ENCODE measurements at regions not wholly inside any gene's neighbourhood (a gene's known extent, or its start where the extent isn't known, plus 50 kb on each side); places are given as distances from the start of the nearest gene placed in this dataset.

DNA sequence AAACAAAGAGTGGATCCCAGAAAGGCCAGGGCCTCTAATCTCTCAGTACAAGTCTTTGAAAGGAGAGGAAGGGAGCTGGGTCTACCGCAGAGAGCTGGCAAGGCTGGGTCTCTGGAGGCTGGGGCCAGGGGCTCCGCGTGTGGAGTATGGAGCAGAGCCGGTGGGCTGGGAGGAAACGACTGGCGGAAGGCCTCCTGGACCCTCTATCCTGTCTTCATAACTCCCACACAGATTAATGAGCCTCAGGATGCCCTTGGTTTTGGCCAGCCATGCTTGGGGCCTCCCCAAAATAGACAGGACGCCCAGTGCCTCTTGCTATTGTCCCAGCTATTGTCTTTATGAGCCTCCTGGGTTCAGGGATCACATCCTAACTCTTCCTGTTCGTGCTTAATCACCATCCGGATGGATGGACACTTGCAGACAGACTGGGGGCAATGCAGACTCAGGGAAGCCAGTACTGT, 306.4 kb downstream of the DHX35 start:
- no peaks in the 10 kb centered on the region for H3K27me3 ChIP-seq (ENCODE audit: insufficient read depth, low read length)
- H3K4me3 ChIP-seq (ENCODE audit: low read length): no peak overlapping the region
- H3K9me3 ChIP-seq (ENCODE audit: low read depth, low read length): no peaks in the 10 kb centered on the region
- no peaks in the 10 kb centered on the region for H3K4me1 ChIP-seq (ENCODE audit: insufficient read depth, low read length)

DNA sequence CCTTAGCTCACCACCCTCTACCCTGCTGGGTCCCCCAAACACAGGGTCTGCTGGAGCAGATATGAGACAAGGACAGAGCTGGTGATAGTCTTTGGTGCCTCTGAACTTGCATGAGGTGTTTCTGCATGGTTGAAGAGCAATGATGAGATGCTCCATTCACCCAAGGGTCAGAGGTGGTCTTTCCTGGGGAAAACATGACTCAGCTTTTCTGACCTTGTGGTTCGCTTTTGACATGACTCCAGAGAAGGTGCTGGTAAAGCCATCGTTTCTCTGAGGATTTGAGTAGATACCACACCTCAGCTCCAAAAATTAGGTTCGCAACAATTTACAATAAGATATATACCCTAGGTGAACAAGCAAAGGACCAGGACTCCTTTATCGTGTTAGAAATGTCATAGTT, 304.8 kb downstream of the DHX35 start:
- H3K9me3 ChIP-seq (ENCODE audit: low read depth, low read length): no peaks in the 10 kb centered on the region
- no peaks in the 10 kb centered on the region for H3K4me1 ChIP-seq (ENCODE audit: insufficient read depth, low read length)
- no peak overlapping the region for H3K4me3 ChIP-seq (ENCODE audit: low read length)
- no peaks in the 10 kb centered on the region for H3K27me3 ChIP-seq (ENCODE audit: insufficient read depth, low read length)

DNA sequence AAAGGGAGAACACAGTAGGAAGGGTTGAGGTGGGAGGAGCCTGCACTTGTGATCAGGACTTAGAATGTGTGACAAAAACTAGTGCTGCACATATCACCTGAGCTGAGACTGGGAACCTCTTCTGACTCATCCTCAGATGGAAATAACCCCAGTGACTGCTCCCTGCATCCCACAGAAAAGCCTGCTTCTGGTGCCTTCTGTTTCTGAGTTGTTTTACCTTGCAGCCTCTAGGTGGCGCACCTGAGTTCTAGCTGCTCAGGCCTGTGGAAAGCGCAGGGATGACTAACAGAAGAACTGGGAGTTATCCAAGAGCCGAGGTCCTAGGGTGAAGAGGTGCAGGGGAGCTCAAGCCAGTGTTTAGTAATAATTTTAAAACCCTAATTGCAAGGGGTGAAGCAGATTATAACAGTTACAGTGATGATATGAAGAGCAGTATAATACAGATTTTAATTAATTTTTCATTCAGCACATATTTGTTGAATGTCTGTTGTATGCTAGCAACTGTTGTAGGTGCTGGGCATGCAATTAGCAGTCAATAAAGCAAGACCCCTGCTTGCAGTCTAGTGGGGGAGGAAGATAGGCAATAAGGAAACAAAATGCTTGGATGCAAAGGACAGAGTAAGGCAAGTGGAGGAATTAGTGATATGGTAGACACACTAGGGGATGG, 302.5 kb downstream of the DHX35 start:
- H3K9me3 ChIP-seq (ENCODE audit: low read depth, low read length): no peaks in the 10 kb centered on the region

DNA sequence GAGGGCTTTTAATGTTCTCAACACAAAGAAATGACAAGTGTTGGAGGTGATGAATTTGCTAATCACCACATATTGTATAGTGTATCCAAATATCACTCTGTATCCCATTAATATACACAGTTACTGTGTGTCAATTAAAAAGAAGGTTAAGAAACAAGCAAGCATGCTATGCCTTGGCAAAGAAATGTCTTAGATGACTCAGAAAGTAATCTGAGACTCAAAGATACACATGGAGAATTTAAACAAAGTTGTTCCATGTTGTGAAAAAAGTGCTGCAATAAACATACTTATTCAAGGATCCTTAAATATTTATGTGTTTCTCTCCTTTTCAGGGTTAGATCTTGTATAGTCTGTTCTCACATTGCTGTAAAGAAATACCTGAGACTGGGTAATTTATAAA, 300.9 kb downstream of the DHX35 start:
- no peak overlapping the region for H3K4me3 ChIP-seq (ENCODE audit: low read length)
- no peaks in the 10 kb centered on the region for H3K9me3 ChIP-seq (ENCODE audit: low read depth, low read length)
- no peaks in the 10 kb centered on the region for H3K4me1 ChIP-seq (ENCODE audit: insufficient read depth, low read length)
- no peaks in the 10 kb centered on the region for H3K27me3 ChIP-seq (ENCODE audit: insufficient read depth, low read length)

More for the DNA sequence above, 302.5 kb downstream of the DHX35 start:
- Histone ChIP-seq H3K4me3 (ENCODE audit: low read length) (no peak overlapping the region), H3K4me1 (ENCODE audit: insufficient read depth, low read length) (no peaks in the 10 kb centered on the region), H3K27me3 (ENCODE audit: insufficient read depth, low read length) (no peaks in the 10 kb centered on the region)

DNA sequence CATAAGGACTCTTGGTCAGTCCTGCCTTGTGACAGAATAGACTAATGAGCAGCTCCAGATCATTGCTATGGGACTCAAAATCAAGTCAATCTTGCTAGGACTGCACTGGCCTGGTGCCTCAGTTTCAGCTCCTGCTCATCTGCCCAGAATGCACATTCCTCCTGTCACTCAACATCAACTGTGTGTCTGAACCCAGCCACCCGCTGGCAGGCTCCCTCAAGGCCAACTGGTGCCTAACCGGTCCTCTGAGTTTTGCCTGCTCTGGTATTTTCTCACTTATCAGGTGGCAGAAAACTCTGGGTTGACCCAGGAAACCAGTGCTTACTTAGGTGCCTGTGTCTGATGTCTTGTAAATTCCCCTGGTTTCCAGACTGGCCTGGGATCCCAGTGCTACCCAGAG, 297.7 kb downstream of the DHX35 start:
- H3K9me3 ChIP-seq (ENCODE audit: low read depth, low read length): no peaks in the 10 kb centered on the region
- H3K4me1 ChIP-seq (ENCODE audit: insufficient read depth, low read length): no peaks in the 10 kb centered on the region
- H3K4me3 ChIP-seq (ENCODE audit: low read length): no peak overlapping the region
- H3K27me3 ChIP-seq (ENCODE audit: insufficient read depth, low read length): no peaks in the 10 kb centered on the region

DNA sequence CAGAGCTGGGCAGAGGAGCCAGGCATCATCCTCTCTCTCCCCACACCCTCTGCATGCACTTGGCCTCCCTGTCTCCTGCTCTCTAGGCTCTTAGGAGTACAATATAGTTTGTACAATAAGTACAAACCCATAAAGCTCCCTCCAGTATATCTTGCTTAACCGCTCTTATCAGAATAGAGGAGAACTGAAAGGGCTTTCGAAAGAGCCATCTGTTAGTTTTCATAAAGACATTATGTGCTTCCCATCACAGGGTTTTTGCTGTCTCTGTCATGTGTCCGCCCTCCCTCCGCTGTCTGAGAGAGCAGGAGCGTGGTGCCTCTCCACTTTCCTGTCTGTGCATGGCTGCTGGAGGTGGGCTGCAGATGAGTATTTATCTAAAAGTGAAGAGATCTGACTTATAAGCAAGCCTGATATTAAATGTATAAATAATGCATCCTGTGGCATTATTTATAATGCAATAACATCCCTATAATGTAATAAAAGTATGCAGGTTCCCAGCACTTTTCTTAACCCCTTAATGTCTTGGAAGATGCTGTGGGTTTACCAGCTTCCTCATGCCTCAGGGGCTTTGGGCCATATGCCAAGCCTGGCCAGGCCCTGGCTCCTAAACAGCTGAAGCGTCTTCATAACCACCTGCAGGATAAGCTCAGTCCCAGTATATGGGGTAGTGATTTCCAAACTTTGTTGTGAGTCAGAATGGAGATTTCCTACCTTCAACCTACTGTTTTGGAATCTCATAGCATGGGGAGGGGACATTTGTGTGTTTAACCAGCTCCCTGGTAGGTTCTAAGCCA, 297.1 kb downstream of the DHX35 start:
- no peak overlapping the region for H3K4me3 ChIP-seq (ENCODE audit: low read length)
- no peaks in the 10 kb centered on the region for H3K27me3 ChIP-seq (ENCODE audit: insufficient read depth, low read length)
- H3K9me3 ChIP-seq (ENCODE audit: low read depth, low read length): no peaks in the 10 kb centered on the region
- H3K4me1 ChIP-seq (ENCODE audit: insufficient read depth, low read length): no peaks in the 10 kb centered on the region

DNA sequence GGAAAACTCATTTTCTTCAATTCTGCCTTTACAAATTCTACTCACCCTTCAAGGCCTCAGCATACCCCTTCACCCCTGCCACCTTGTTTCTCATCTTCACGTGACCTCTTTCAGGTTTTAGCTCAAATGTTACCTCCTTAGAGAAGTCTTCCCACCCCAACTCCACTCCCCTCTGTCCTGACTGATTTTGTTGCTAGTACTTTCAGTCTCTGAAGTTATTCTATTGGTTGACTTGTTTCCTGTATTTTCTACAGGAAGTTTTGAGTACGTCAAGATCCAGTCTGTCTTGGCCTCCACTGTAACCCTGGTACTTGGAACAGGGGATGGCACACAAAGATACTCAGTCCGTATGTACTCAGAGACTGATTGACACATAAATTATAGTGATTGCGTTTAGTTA, 296.1 kb downstream of the DHX35 start:
- H3K4me3 ChIP-seq (ENCODE audit: low read length): no peak overlapping the region
- H3K4me1 ChIP-seq (ENCODE audit: insufficient read depth, low read length): no peaks in the 10 kb centered on the region
- no peaks in the 10 kb centered on the region for H3K9me3 ChIP-seq (ENCODE audit: low read depth, low read length)

DNA sequence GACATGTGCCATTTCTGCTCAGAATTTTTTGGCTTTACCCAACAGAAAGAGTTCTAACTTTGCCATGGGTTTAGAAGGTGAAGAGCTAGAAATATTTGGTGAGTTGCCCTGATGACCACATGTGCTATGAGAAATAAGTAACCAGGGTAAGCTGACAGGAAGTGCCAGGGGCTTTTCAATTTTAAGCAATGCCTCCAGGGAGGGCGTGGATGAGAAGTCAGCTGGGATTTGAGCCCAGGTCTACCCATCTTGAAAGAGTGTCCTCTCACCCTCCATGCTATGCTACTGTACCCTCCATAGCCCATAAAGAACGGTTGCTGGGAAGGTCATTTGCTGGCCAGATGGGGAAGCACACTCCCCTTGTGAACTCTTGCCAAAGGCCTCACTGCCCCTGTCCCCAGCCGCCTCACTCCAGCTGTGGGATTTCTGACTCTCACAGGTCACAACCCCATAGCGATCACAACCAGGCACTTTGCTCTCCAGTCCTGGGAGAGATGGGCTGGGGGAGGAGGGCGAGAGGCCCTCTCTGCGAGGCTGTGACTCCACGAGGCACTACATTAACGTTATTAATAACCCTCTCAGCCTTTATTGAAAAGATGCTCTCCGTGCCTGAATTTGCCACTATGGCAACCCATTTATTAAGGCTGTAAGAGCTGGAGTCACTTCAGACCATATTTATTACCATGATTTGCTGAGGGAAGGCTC, 291.1 kb downstream of the DHX35 start:
- no peaks in the 10 kb centered on the region for H3K27me3 ChIP-seq (ENCODE audit: insufficient read depth, low read length)
- H3K9me3 ChIP-seq (ENCODE audit: low read depth, low read length): no peaks in the 10 kb centered on the region
- H3K4me3 ChIP-seq (ENCODE audit: low read length): no peak overlapping the region
- no peaks in the 10 kb centered on the region for H3K4me1 ChIP-seq (ENCODE audit: insufficient read depth, low read length)

More for the DNA sequence above, 296.1 kb downstream of the DHX35 start:
- no peaks in the 10 kb centered on the region for H3K27me3 ChIP-seq (ENCODE audit: insufficient read depth, low read length)

DNA sequence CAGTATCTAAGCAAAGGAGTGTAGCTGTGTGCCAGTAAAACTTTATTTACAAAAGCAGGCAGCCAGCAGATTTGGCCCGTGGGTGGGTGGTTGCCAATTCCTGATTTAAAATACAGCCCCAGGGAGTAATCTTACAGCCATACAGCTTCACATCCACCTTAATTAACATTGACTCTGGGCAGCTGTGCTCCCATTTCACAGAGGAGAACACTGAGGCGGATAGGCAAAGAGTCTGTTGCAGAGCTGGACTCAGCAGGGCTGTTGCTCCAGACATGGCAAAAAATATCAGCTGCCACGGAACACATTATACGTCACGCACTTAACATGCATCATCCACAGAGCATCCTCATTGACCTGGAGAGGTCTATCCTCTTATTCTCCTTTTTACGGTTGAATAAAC, 289.9 kb downstream of the DHX35 start:
- no peak overlapping the region for H3K4me3 ChIP-seq (ENCODE audit: low read length)
- H3K9me3 ChIP-seq (ENCODE audit: low read depth, low read length): no peaks in the 10 kb centered on the region
- no peaks in the 10 kb centered on the region for H3K4me1 ChIP-seq (ENCODE audit: insufficient read depth, low read length)
- H3K27me3 ChIP-seq (ENCODE audit: insufficient read depth, low read length): no peaks in the 10 kb centered on the region

DNA sequence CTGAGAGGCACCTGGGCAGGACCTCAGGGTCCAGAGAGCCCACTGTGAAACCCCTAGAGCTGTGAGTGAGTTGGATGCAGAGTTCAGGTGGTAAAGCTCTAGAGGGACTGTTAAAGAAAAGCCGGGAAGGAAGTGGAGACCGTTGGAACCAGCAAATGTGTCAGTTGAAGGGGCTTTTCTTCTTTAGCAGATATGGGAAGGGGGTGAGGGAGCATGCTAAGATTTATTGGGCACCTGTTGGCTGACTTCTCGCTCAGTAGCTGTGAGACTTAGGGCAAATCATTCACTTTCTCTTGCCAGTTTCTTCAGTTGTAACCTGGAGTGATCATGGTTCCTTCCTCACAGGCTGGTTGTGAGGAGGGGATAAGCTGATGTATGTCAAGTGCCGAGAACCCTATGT, 287.7 kb downstream of the DHX35 start:
- peaks cover 4% of the 10 kb centered on the region for H3K4me1 ChIP-seq (ENCODE audit: insufficient read depth, low read length)
- H3K4me3 ChIP-seq (ENCODE audit: low read length): no peak overlapping the region

DNA sequence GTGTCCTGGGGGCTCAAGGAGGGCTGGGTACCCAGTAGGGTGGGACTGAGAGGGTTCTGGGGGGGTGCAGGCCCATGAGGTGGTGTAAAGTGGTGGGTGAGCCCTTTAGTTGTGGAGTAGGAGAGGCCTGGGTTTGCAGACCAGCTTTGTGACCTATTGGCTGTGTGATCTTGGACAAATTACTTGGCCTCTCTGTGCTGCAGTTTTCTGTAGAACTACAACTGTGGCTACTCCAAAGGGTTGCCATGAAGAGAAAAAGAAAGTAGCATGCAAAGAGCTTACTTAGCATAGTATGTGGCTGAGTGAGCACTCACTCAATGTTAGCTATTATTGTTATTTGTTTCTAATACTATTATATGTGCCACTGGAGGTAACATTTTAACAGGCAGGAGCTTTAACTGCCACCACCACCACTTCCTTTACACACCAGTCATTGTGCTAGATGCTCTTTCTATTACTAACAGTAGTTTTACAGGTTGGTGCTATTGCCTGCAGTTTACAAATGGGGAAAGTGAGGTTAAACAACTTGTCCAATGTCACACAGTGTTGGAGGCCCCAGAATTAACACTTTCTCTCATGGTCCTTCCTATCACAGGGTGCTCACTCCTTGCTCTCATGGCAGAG, 286.8 kb downstream of the DHX35 start:
- Histone ChIP-seq H3K27me3 (ENCODE audit: insufficient read depth, low read length) (no peaks in the 10 kb centered on the region), H3K9me3 (ENCODE audit: low read depth, low read length) (no peaks in the 10 kb centered on the region), H3K4me3 (ENCODE audit: low read length) (no peak overlapping the region), H3K4me1 (ENCODE audit: insufficient read depth, low read length) (peaks cover 4% of the 10 kb centered on the region)

More for the DNA sequence above, 287.7 kb downstream of the DHX35 start:
- Histone ChIP-seq H3K9me3 (ENCODE audit: low read depth, low read length) (no peaks in the 10 kb centered on the region), H3K27me3 (ENCODE audit: insufficient read depth, low read length) (no peaks in the 10 kb centered on the region)

DNA sequence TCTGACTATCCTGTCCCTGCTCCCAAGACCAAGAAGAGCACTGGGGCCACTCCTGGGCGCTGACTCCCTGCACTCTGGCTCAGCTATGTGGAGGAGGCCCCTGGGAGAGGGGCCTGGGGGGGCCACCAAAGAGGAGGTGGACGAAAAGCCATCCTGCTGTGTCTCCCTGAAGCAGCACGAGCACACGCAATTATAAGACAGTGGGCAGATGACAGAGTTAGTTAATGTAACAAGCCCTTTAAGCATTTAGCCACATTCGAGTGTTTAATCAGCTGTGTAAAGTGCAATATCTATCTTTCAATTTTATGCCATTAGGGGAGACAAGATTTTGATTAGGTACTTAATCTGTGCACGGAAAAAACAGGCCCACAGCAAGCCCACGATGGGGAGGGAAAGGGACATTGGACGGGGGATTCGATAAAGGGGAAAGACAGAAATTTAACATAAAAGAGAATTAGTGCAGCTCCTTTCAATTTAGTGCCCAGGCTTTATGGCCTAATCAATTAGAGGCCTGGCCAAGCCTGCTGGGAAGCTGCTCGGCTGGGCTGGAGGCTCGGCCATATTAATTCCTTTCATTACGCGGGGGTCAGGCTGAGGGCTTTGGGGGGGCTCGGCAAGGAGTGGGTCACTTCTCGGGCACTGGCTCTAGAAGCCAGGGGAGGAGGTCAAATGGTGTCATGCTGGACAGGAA, 286.2 kb downstream of the DHX35 start:
- Histone ChIP-seq H3K9me3 (ENCODE audit: low read depth, low read length) (no peaks in the 10 kb centered on the region), H3K4me1 (ENCODE audit: insufficient read depth, low read length) (peaks cover 4% of the 10 kb centered on the region), H3K4me3 (ENCODE audit: low read length) (no peak overlapping the region), H3K27me3 (ENCODE audit: insufficient read depth, low read length) (no peaks in the 10 kb centered on the region)

DNA sequence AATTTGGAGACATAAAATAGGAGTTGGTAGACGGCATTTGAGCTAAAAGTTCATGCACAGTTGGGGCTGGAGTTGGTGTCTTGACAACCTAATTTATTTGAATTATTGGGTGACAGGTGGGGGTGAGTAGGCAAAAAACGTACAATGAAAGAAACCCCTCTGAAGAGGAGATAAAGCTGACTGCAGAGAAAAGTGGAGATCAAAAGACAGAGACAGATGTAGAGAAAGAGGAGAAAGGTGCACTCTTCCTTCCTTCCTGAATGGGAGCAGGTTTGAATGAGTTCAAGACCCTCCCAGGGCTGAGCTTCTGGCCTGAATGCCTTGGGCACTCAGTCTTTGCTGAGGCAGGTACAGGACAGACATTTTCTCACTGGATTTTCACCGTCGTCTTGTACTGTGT, 284.3 kb downstream of the DHX35 start:
- H3K9me3 ChIP-seq (ENCODE audit: low read depth, low read length): no peaks in the 10 kb centered on the region
- H3K4me3 ChIP-seq (ENCODE audit: low read length): no peak overlapping the region

DNA sequence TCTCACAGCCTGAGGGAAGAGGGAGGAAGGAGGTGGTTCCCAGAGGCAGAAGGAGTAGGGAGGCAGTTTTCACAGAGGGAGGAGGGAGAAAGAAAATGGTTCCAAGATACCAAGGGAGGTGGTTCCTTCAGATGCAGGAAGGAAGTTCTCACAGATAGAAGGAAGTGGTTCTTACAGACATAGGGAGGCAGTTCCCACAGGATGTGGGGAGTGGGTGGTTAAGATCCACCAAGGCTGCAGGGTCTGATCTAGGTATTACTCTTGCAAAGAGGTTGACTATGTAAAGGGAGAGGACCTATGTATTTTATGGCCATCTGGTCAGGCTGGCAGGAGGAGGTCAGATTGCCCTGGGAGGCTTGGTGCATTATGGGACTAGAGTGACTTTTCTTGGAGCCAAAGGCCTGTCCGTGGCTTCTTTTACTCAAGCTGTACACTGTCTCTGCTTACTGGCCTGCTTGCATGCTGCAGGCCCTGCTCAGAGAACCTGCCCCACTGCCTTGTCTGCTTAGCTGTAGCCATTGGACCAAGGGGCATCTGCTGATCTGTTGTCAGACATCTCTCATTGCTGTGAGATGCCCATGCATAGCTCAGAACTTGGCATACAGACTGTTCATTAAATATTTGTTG, 283.7 kb downstream of the DHX35 start:
- H3K27me3 ChIP-seq (ENCODE audit: insufficient read depth, low read length): no peaks in the 10 kb centered on the region
- no peaks in the 10 kb centered on the region for H3K9me3 ChIP-seq (ENCODE audit: low read depth, low read length)
- peaks cover 4% of the 10 kb centered on the region for H3K4me1 ChIP-seq (ENCODE audit: insufficient read depth, low read length)
- H3K4me3 ChIP-seq (ENCODE audit: low read length): no peak overlapping the region

More for the DNA sequence above, 284.3 kb downstream of the DHX35 start:
- no peaks in the 10 kb centered on the region for H3K27me3 ChIP-seq (ENCODE audit: insufficient read depth, low read length)
- peaks cover 4% of the 10 kb centered on the region for H3K4me1 ChIP-seq (ENCODE audit: insufficient read depth, low read length)
